Smooth muscle cell (in vitro differentiated cells): ENCODE measurements at regions not wholly inside any gene's neighbourhood (a gene's known extent, or its start where the extent isn't known, plus 50 kb on each side); places are given as distances from the start of the nearest gene placed in this dataset.

Experiments
- DNase-seq: peaks from one replicate; lab custom pipeline; 2025; ENCODE audit not compliant: unreplicated experiment; lab: John Stamatoyannopoulos, UW
- H2AFZ ChIP-seq: fragments of 200-600 bp; sonication (generic); 2 replicates; pipeline ENCODE4 v1.6.0; 2016; ENCODE audit warnings: antibody characterized with exemption, low read depth, mild to moderate bottlenecking
- H3F3A ChIP-seq: fragments of 200-600 bp; sonication (generic); 2 replicates; pipeline ENCODE4 v1.6.0; 2017; ENCODE audit warnings: antibody characterized with exemption, low read depth
- H3K27ac ChIP-seq: fragments of 200-600 bp; sonication (generic); 2 replicates; pipeline ENCODE4 v1.5.1; 2016; ENCODE audit warnings: low read depth, mild to moderate bottlenecking
- H3K27me3 ChIP-seq: fragments of 200-600 bp; sonication (generic); 2 replicates; pipeline ENCODE4 v1.6.1; 2016; ENCODE audit warnings: low read depth, mild to moderate bottlenecking
- H3K36me3 ChIP-seq: fragments of 200-600 bp; sonication (generic); 2 replicates; pipeline ENCODE4 v1.5.1; 2016; ENCODE audit warnings: low read depth
- H3K4me1 ChIP-seq: fragments of 200-600 bp; sonication (generic); 2 replicates; pipeline ENCODE4 v1.5.1; 2016; ENCODE audit warnings: low read depth
- H3K4me2 ChIP-seq: fragments of 200-600 bp; sonication (generic); 2 replicates; pipeline ENCODE4 v1.6.0; 2016; ENCODE audit warnings: mild to moderate bottlenecking
- H3K4me3 ChIP-seq: fragments of 200-600 bp; sonication (generic); 2 replicates; pipeline ENCODE4 v1.5.1; 2016; ENCODE audit warnings: mild to moderate bottlenecking
- H3K79me2 ChIP-seq: fragments of 200-600 bp; sonication (generic); 2 replicates; pipeline ENCODE4 v1.6.0; 2016; ENCODE audit warnings: low read depth, mild to moderate bottlenecking
- H3K9ac ChIP-seq: fragments of 200-600 bp; sonication (generic); 2 replicates; pipeline ENCODE4 v1.6.0; 2016; ENCODE audit warnings: low read depth
- H3K9me3 ChIP-seq: fragments of 200-600 bp; sonication (generic); replicated peaks from 2 replicates; pipeline ENCODE4 v1.5.1; 2016; ENCODE audit warnings: low read depth
- H4K20me1 ChIP-seq: fragments of 200-600 bp; sonication (generic); 2 replicates; pipeline ENCODE4 v1.6.0; 2016; ENCODE audit warnings: low read depth
- CTCF ChIP-seq: fragments of 200-600 bp; sonication (generic); IDR thresholded peaks from 2 replicates; pipeline ENCODE4 v1.5.1; 2017; ENCODE audit warnings: borderline replicate concordance, mild to moderate bottlenecking, antibody characterized with exemption; ENCODE audit not compliant: insufficient read depth, poor library complexity, severe bottlenecking
- WGBS: methylation state at CpG from one replicate; pipeline ENCODE4 v1.1.7; 2016; ENCODE audit warnings: low lambda C conversion rate; 5-methylcytosine and 5-hydroxymethylcytosine counted together

- H3K79me2 ChIP-seq: no peaks in the 10 kb centered on the region
- no peaks in the 10 kb centered on the region for H3K27me3 ChIP-seq
- no peak for TF ChIP-seq CTCF
- H3K4me2 ChIP-seq: no peak overlapping the region
- no peaks in the 10 kb centered on the region for H3F3A ChIP-seq
- H3K9me3 ChIP-seq: no peaks in the 10 kb centered on the region
- H3K4me3 ChIP-seq: no peak overlapping the region
- H3K9ac ChIP-seq: no peak overlapping the region
- H2AFZ ChIP-seq: no peak overlapping the region
- H4K20me1 ChIP-seq: no peaks in the 10 kb centered on the region
- H3K4me1 ChIP-seq: no peaks in the 10 kb centered on the region
- no peak for DNase-seq
- no peak overlapping the region for H3K27ac ChIP-seq
- H3K36me3 ChIP-seq: no peaks in the 10 kb centered on the region
These were observed 1828.8 kb downstream of the PCDH9 start for GRCh38 chr13:65401315-65401714.

GRCh38 chr13:65400702-65401101 lies 1829.4 kb downstream of the PCDH9 start:
- no peaks in the 10 kb centered on the region for H3K27me3 ChIP-seq
- H3K9ac ChIP-seq: no peak overlapping the region
- no peak overlapping the region for H2AFZ ChIP-seq
- H4K20me1 ChIP-seq: no peaks in the 10 kb centered on the region
- no peaks in the 10 kb centered on the region for H3F3A ChIP-seq
- no peak overlapping the region for H3K27ac ChIP-seq
- H3K36me3 ChIP-seq: no peaks in the 10 kb centered on the region
- H3K9me3 ChIP-seq: no peaks in the 10 kb centered on the region
- no peak for DNase-seq
- TF ChIP-seq CTCF: no peak
- no peak overlapping the region for H3K4me3 ChIP-seq
- no peaks in the 10 kb centered on the region for H3K4me1 ChIP-seq
- no peak overlapping the region for H3K4me2 ChIP-seq
- H3K79me2 ChIP-seq: no peaks in the 10 kb centered on the region
- WGBS: 77% methylated on average over 2 of the region's 2 CpGs

GRCh38 chr13:65387743-65388347 lies 1842.3 kb downstream of the PCDH9 start:
- Histone ChIP-seq H3K4me3 (no peak overlapping the region), H3K9me3 (peaks cover 3% of the 10 kb centered on the region), H3K27ac (no peak overlapping the region), H2AFZ (no peak overlapping the region), H3K9ac (no peak overlapping the region), H3K4me2 (no peak overlapping the region), H4K20me1 (no peaks in the 10 kb centered on the region), H3K36me3 (no peaks in the 10 kb centered on the region), H3K79me2 (no peaks in the 10 kb centered on the region), H3K27me3 (no peaks in the 10 kb centered on the region), H3K4me1 (no peaks in the 10 kb centered on the region), H3F3A (no peaks in the 10 kb centered on the region)
- DNase-seq: no peak
- TF ChIP-seq CTCF: no peak
- 77% methylated on average over 6 of the region's 6 CpGs for WGBS

GRCh38 chr13:65378943-65379519 lies 1851.1 kb downstream of the PCDH9 start:
- Histone ChIP-seq H2AFZ (no peak overlapping the region), H3K27ac (no peak overlapping the region), H3K9ac (no peak overlapping the region), H3K9me3 (peaks cover 13% of the 10 kb centered on the region), H3K36me3 (no peaks in the 10 kb centered on the region), H3K4me1 (no peaks in the 10 kb centered on the region), H3K27me3 (no peaks in the 10 kb centered on the region), H3K4me3 (no peak overlapping the region), H3F3A (no peaks in the 10 kb centered on the region), H4K20me1 (no peaks in the 10 kb centered on the region), H3K4me2 (no peak overlapping the region), H3K79me2 (no peaks in the 10 kb centered on the region)
- TF ChIP-seq CTCF: no peak
- DNase-seq: no peak
- WGBS: 56% methylated on average over 3 of the region's 3 CpGs
